ENCODE measurements at regions not wholly inside any gene's neighbourhood (a gene's known extent, or its start where the extent isn't known, plus 50 kb on each side); places are given as distances from the start of the nearest gene placed in this dataset.

DNA sequence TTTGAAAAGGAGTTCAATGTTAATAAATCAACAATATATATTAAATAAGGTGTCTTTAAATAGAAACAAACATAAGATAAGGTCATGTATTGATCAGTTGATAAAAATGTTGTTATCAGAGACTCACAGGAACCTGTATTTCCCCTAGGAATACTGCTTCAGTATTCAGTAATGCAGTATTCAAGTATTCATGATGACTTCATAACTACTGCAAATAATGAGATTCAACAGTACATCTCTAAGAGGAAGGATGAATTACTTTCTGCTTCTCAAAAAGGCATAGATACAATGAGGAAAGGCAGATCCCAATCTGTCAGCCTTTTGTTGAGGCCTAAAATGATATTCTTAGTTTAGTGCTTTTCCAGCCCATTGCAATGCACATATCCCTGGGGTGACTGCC is 73.7 kb downstream of the MAGEB17 start:
- Mint-ChIP-seq H3K4me3 (ENCODE audit: unreplicated experiment) (no peak overlapping the region), H3K27me3 (ENCODE audit: unreplicated experiment) (no peaks in the 10 kb centered on the region), H3K36me3 (ENCODE audit: low read depth, unreplicated experiment) (peaks cover 3% of the 10 kb centered on the region), H3K4me1 (ENCODE audit: unreplicated experiment) (no peaks in the 10 kb centered on the region), H3K27ac (ENCODE audit: unreplicated experiment) (no peak overlapping the region), H3K9me3 (ENCODE audit: unreplicated experiment) (no peaks in the 10 kb centered on the region)
- no peak for TF ChIP-seq CTCF (IDR thresholded peaks at IDR 0.05; ENCODE audit: unreplicated experiment)
- no peak for DNase-seq (ENCODE audit: low spot score)

DNA sequence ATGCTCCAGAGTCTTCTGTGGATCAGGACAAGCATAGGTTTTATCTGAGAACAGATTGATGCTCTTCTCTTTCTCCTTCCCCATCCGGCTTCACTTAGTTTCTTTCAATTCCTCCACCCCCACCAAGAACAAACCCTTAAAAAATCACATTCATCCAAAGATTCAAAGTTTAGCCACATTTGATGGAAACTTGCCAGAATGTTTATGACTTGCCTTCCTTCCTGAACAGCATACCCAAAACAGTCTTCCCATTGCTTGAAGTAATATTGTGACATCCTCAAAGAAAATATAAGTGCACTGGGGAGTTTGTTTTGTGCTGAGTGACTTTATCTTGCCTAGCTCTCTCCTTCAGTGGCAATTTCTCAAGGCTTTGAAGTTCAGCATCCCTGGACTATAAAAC is 83.0 kb downstream of the MAGEB17 start:
- no peak overlapping the region for H3K27ac Mint-ChIP-seq (ENCODE audit: unreplicated experiment)

GRCh38 chrX:16251782-16252181 is 84.5 kb downstream of the MAGEB17 start:
- H3K4me3 Mint-ChIP-seq (ENCODE audit: unreplicated experiment), result no peak overlapping the region
- no peaks in the 10 kb centered on the region for H3K4me1 Mint-ChIP-seq (ENCODE audit: unreplicated experiment)
- no peak for DNase-seq (ENCODE audit: low spot score)
- no peaks in the 10 kb centered on the region for H3K9me3 Mint-ChIP-seq (ENCODE audit: unreplicated experiment)
- H3K27ac Mint-ChIP-seq (ENCODE audit: unreplicated experiment), result no peak overlapping the region
- H3K36me3 Mint-ChIP-seq (ENCODE audit: low read depth, unreplicated experiment), result no peaks in the 10 kb centered on the region
- no peak for TF ChIP-seq CTCF (IDR thresholded peaks at IDR 0.05; ENCODE audit: unreplicated experiment)
- no peaks in the 10 kb centered on the region for H3K27me3 Mint-ChIP-seq (ENCODE audit: unreplicated experiment)

More for the DNA sequence above, 83.0 kb downstream of the MAGEB17 start:
- Mint-ChIP-seq H3K4me3 (ENCODE audit: unreplicated experiment) (no peak overlapping the region), H3K4me1 (ENCODE audit: unreplicated experiment) (no peaks in the 10 kb centered on the region), H3K36me3 (ENCODE audit: low read depth, unreplicated experiment) (no peaks in the 10 kb centered on the region), H3K9me3 (ENCODE audit: unreplicated experiment) (no peaks in the 10 kb centered on the region), H3K27me3 (ENCODE audit: unreplicated experiment) (no peaks in the 10 kb centered on the region)
- no peak for DNase-seq (ENCODE audit: low spot score)
- TF ChIP-seq CTCF (IDR thresholded peaks at IDR 0.05; ENCODE audit: unreplicated experiment), result no peak

DNA sequence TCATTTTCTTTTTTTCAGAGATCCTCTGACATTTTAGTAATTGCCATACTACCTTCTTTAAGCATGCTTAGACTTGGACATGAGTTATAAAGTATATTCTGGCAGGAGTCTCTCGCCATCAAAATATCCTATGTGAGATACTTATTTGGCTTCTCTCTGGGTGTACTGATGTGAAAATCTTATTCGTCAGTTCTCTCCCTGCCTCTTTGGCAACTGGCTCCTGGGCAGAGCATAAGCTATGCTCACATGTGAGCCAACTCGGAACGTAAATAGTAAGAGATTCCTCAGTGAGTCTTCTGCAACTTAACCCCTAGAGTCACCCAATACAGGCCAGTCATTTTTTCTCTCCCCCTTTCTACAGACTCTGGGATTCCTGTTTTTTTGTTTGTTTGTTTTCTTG is 91.6 kb downstream of the MAGEB17 start:
- no peak overlapping the region for H3K4me3 Mint-ChIP-seq (ENCODE audit: unreplicated experiment)
- H3K27ac Mint-ChIP-seq (ENCODE audit: unreplicated experiment), result no peak overlapping the region
- no peaks in the 10 kb centered on the region for H3K27me3 Mint-ChIP-seq (ENCODE audit: unreplicated experiment)
- H3K4me1 Mint-ChIP-seq (ENCODE audit: unreplicated experiment), result no peaks in the 10 kb centered on the region
- TF ChIP-seq CTCF (IDR thresholded peaks at IDR 0.05; ENCODE audit: unreplicated experiment), result no peak
- H3K9me3 Mint-ChIP-seq (ENCODE audit: unreplicated experiment), result no peaks in the 10 kb centered on the region
- DNase-seq (ENCODE audit: low spot score), result no peak
- no peaks in the 10 kb centered on the region for H3K36me3 Mint-ChIP-seq (ENCODE audit: low read depth, unreplicated experiment)

DNA sequence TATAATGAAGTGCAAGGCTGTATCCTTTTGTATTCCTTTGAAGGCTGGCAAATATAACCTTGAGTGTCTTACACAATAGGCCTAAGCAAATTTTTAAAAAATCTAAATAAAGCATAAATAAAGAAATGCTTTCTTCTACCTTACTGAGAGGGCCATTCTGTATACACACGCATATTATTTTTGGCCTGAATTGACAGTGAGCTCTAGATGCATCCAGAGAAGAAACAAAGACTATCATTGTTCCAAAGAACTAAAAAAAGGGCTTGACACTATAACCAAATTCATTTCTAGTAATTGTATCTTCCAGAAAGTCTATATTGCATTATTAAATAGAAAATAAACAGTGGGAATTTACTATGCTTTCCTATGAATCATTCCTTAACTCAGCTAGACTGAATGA is 100.2 kb downstream of the MAGEB17 start:
- H3K4me3 Mint-ChIP-seq (ENCODE audit: unreplicated experiment), result no peak overlapping the region
- H3K4me1 Mint-ChIP-seq (ENCODE audit: unreplicated experiment), result no peaks in the 10 kb centered on the region
- DNase-seq (ENCODE audit: low spot score), result no peak
- H3K36me3 Mint-ChIP-seq (ENCODE audit: low read depth, unreplicated experiment), result no peaks in the 10 kb centered on the region
- no peaks in the 10 kb centered on the region for H3K27me3 Mint-ChIP-seq (ENCODE audit: unreplicated experiment)
- H3K27ac Mint-ChIP-seq (ENCODE audit: unreplicated experiment), result no peak overlapping the region
- H3K9me3 Mint-ChIP-seq (ENCODE audit: unreplicated experiment), result no peaks in the 10 kb centered on the region
- no peak for TF ChIP-seq CTCF (IDR thresholded peaks at IDR 0.05; ENCODE audit: unreplicated experiment)

Measured in endothelial cell (in vitro differentiated cells).